GM19397 (cell line): ENCODE measurements at regions not wholly inside any gene's neighbourhood (a gene's known extent, or its start where the extent isn't known, plus 50 kb on each side); places are given as distances from the start of the nearest gene placed in this dataset.
A peak's percentile ranks its signal among the peaks of the same experiment; 100 is the strongest.
"Not testable (repeated sequence)": the region's sequence is repeated elsewhere in the genome, so short reads cannot be mapped to it uniquely, and the experiment has no call there.

Source experiments
- ATAC-seq: cut with Tn5 transposase; IDR thresholded peaks from one replicate; pipeline ENCODE4 v1.9.1; 2021; ENCODE audit warnings: mild to moderate bottlenecking, moderate library complexity; ENCODE audit not compliant: unreplicated experiment

DNA sequence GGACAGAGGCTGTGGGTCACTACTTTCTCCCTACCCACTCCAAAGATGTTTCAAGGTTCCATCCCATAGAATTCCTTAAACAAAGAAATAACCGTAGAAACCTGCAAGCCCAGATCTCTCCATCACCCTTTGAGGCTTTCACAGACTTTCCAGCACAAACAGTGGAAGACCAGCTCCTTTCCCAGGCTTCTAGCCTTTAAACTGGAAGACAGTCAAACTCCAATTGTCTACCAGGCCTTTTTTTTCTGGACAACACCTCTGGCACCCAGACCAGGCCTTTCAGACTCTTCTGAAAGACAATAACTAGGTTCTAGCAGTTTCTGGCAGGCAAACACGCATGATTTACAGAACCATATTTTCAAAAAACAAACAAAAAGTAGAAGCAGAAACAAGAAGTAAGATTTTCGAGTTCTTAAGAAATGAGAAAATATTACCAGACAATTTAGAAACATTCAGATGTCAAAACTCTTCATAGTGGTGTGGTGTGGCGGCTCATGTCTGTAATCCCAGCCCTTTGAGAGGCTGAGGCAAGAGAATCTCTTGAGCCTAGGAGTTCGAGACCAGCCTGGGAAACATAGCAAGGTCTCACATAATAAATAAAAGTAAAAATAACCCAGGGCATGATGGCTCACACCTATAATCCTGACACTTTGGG, 73.0 kb upstream of the EPCAM start:
- no peak for ATAC-seq

DNA sequence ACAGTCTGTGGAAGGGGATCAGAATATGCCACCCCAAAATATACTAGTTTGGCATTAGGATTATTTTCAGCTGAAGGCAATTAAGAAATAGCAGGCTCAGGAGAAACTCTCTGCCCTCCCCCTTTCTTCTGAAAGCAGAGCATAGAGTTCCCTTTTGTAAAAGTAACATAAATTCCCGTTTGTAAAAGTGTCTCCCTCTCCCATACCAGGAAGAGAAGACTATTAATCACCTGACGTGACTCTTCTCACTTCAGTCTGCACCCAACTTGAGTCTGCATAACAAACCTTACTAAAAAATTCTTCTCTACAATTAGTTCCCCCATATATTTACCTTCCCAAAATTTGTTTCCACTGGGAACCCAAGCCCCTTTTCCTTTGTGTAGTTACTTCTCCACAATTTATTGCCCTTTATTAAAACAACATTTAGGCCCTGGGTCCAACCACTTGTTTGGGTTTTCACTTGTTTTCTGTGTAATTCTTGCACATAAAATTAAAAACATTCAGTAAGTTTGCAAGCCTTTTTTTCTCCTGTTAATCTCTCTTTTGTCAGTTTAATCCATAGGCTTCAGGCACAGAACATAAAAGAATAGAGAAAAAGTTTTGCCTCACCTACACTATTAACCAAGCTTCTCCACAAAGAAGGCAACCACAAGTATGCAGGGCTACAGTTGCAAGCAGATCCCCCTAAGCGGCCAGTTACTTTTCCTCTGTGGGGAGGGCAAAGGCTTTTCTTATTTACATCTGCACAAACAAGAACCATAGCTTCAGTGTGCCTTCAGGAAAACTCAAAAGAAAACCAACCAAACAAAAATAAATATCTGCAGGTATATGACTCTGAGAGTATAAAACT, 73.8 kb upstream of the EPCAM start:
- no peak for ATAC-seq

DNA sequence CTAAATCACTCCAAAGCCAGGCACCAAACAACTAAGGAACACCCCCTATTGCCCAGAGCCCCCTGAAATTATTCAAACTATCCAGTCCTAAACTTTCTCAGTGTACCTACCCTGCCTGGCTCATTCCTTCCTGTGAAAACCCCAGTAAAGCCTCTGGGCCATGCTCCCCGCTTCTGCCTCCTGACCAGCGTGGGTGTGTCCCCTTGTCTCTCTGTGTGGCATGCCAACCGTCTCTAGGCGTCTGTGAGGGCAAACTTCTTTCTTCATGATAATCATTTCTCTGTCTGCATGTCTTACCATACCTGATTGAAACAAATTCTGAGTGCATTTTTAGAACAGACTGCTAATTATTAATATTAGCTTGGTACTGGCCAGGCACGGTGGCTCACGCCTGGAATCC, 75.1 kb upstream of the EPCAM start:
- ATAC-seq: no peak

DNA sequence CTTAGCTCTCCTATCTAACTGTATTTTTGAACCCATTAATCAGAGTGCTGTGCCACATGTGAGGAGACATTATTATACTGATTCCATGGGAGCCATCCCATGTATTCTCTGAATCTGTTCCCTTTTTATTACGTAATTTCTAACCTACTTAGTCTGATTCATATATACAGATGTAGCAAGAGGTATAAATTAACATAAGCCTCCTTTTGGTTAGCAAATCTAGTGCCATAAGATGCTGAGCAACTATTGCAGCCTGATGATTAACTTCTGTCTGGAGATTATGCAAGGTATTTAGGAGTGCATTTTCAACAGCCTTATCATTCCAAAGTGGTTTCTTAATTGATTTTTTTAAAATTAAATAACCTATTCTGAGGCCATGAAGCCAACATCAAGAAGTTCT, 80.2 kb upstream of the EPCAM start:
- ATAC-seq: no peak

DNA sequence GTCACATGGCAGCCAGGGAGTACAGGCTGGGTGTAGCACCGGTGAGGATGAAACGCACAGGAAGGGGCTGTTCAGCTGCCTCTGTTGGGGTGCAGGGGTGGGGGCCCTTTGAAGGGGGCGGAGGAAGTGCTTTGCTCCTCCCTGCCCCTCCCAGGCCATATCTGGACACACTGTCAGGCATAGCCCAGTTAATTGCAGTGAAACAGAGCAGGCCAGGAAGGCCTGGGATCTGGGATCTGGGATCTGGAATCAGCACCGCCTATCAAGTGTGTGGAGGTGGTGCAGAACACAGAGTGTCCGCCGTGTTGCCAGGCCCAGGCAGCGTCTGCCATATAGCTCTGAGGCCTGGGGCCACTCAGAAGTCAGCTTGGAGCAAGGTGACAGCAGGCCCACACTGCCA, 85.5 kb upstream of the EPCAM start:
- ATAC-seq: no peak

DNA sequence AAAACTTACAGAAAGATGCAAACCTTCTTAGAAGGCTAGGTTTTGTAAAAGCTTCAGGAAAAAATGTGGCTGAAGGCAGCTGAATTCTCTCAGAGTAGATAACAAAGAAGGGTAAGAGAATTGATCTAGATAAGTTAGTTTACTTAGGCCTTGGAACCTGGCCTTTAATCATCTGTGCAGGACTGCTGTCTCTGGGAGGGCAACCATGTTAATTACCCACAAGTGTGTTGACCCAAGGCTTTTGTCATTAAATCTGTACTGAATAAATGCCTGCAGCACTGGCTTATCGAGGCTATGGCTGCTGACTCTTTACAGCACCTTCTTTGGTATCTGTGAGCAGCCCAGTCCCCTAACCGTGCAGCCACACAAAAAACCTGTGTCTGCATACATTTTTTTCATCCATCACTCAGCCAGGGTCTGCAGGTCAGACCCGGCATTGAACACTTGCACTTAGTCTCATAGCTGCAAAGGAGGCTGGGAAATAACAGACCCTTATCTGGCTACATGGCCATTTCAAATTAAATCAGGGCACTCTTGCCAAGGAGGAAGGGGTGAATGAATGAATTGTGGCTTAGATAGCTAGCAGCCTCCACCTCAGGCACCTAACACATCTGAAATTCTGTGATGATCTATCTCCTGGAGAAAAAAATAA, 86.4 kb upstream of the EPCAM start:
- no peak for ATAC-seq

DNA sequence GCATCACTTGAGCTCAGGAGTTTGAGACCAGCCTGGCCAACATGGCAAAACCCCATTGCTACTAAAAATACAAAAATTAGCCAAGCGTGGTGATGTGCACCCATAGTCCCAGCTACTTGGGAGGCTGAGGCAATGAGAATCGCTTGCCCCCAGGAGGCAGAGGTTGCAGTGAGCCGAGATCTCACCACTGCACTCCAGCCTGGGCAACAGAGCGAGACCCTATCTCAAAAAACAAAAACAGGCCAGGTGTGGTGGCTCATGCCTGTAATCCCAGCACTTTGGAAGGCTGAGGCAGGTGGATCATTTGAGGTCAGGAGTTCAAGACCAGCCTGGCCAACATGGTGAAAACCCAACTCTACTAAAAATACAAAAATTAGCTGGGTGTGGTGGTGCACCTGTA, 89.6 kb upstream of the EPCAM start:
- not testable (repeated sequence) for ATAC-seq

DNA sequence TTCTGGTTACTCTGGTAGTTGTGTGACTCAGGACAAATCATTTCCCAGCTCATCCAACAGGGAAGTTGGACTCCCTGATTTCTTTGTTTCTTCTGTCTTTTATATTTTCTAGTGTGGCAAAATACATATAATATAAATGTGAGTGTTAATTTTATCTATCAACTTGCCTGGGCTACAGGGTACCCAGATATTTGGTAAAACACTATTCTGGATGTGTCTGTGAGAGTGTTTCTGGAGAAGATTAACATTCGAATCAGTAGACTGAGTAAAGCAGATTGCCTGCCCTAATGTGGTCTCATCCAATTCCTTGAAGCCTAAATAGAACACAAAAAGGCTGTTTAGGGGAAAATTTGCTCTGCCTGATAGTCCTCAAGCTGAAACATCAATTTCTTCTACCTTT, 91.1 kb upstream of the EPCAM start:
- ATAC-seq: no peak

DNA sequence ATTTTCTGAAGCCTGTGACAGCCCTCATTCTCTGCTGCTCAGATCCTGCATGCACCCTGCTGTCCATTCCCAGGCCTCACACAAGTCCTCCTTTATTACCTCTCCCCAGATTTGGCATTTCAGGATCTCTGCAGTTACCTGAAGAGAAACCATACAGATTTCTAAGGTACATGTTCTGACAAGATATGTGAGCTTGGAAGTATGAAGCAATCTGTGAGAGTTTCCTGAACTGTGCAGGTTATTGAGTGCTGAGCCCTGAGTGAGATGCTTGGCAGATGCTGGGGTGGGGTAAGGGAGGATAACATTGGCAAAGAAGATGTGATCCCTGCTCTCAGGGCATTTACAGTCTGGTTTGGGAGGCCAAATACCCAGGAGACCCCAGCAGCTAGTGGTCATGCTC, 91.9 kb upstream of the EPCAM start:
- ATAC-seq: no peak

DNA sequence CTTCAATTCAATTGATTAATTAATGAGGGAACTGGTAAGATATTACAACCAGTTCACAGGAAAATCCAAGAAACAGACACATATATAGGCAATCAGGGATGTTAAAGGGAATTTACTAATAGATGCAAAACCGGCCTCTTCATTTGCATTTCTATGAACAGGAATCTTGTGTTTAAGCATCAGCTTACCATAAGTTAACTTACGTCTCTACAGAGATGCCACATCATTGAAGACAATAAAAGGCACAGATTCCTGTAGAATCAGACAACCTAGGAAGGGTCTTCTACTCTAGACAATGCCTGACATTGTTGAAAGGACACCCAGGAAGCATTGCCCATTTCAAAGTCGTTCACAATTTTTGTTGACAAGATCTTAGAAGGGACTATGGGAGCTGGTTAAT, 93.0 kb upstream of the EPCAM start:
- ATAC-seq: no peak

DNA sequence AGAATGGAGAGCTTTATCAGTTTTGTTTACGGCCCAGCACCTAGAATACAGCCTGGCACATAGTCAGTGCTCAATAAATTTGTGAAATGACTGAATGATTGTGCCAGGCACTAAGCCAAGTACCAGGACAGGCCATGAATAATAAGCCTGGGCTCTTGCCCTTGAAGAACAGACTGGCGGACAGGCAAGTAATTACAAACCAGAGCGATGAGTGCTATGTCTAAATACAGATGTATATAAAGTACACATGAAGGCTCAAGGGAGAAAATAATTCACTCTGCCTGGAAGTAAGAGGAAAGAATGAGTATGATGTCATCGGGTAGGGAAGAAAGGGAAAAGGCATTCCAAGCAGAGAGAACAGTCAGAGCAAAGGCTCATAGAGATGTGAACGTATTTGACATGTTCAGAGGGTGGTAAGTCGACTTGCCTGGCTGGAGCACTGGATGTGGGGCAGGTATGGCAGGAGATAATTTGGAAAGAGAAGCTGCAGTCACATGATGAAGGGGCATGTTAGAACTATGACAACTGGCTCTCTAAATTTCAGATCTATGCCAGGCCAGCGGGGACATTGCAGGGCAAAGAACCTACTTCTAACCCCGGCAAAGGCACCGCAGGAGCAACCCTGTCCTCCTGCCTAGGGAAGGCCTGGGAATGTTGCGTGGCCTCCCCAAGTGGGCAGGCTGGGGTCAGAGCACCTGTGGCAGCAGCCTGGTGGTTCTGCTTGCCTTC, 94.9 kb upstream of the EPCAM start:
- ATAC-seq: no peak

DNA sequence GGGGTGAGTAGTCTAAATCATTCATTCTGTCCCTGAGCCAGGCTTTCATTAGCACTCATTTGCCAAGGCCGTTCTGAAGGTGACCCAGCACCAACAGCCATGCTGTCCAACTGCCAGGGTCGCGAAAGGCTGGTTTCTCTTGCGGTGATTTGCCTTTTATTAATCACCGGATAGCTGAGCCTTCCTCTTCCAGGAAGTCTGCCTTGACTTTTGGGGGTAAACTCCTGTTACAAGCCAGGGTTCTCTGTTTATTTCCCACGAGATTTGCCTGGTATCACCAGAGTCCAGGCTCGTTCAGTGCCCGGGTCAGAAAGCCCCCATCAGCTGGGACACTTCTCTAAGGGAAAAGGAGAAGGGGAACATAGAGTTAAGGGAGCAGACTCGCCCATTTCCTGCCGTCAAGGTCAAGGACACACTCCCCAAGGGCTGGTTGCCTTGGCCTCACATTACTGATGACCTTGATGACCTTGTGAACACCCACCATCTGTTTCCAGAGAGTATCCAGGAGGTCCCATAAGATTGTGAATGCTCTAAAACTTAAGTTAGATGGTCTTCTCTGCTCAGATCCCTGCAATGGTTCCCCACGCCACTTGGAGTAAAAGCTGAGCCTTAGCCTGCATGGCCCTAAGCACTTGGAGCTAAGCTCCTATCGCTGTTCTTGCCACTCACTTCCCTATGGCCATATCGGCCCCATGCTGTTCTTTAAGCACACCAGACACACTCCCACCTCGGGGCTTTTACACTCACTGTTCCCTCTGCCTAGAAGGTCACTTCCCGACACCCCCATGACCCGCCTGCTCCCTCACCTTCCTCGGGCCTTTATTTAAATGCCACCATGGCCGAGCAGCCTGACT, 96.0 kb upstream of the EPCAM start:
- ATAC-seq: no peak

DNA sequence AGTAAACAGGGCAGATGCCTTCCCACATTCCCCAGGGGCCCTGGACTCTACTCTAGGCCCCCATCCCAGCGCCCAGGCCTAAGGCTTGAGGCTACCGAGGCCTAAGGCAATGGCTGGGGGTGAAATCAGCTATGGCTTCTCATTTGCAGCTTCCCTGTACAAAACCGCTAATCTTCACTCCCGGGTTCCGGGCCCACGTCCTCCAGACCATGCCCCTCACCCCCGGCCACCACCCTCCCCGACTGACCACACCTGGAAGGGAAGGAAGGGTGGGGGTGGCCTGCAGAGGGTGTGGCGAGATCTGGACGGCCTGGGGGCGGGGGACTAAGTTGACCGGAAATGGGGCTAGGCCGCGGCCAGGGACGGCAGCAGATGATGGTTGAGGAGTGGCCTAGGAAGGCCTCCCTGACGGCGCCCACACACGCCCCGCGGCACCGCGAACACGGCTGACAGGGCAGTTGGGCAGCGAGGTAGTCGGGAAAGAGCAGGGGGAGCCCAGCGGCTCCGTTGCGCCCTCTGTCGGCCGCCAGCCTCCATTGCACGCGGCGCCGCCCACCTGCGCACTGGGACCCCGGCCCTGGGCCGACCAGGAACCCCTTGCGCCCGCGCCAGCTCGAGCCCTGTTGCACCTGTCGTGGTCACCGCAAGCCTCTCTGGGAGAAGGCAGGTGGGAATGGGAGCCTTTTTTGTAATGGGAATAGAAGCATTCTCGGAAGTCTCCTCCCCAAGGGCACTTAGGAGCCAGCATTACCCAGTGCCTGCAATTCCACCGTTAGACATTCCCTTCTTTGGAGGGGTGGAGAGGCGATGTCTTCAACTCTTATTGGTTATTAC, 95.9 kb upstream of the CALM2 start:
- peak; percentile 62 for ATAC-seq

DNA sequence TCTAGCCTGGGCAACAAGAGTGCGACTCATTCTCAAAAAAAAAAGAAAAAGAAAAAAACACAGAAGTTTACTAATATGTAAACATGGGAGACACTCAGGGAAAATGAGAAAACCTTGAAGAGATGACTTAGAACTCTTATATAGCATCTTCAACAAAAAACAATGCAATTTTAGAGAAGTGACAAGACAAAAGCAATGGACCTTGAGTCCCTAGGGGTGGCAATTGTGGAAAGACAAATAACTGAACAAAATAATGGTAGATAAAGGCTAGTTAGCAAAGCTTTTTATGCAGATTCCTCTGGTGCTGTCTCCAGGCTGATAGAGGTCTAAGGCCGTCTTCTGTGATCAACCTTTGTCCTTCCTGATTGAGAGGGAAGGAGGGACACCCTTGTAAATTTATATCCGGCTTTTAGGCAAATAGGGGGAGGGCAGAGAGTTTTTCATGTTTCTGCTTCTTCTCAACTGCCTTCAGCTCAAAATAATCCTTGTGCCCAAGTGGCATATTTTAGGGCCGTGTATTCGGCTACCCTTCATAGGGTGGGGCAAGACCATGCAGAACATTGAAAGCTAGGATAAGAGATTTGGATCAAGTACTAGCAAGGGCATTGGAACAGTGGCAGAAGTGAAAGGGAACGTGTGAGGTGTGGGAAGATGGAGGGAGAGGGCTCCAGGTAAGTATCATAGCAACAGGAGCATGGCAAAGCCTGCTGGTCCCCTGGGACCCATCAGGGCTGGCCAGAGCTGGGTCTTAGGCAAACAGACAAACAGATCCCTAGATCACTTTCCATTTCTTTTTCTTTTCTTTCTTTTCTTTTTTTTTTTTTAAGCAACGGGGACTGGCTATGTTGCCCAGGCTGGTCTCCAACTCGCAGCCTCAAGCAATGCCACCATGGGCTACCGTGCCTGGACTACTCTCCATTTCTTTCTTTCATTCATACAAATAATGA, 95.0 kb upstream of the CALM2 start:
- no peak for ATAC-seq

DNA sequence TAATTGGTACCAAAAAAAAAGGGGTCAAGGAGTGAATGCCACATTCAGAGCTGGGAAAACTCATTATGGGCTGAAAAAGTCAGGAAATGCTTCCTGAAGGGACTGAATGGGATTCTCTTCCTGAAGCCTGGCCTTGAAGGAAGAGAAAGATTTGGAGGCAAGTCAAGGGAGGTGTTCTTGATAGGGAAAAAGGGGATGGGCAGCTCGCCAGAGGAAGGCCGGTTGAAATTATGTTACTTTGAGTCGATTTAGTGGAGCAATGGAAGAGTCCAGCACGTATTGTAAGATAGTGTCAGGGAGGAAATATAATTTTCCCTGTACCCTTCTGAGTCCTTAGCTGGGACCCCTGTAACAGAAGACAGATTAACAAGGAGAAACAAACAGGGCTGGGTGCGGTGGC, 94.1 kb upstream of the CALM2 start:
- no peak for ATAC-seq

DNA sequence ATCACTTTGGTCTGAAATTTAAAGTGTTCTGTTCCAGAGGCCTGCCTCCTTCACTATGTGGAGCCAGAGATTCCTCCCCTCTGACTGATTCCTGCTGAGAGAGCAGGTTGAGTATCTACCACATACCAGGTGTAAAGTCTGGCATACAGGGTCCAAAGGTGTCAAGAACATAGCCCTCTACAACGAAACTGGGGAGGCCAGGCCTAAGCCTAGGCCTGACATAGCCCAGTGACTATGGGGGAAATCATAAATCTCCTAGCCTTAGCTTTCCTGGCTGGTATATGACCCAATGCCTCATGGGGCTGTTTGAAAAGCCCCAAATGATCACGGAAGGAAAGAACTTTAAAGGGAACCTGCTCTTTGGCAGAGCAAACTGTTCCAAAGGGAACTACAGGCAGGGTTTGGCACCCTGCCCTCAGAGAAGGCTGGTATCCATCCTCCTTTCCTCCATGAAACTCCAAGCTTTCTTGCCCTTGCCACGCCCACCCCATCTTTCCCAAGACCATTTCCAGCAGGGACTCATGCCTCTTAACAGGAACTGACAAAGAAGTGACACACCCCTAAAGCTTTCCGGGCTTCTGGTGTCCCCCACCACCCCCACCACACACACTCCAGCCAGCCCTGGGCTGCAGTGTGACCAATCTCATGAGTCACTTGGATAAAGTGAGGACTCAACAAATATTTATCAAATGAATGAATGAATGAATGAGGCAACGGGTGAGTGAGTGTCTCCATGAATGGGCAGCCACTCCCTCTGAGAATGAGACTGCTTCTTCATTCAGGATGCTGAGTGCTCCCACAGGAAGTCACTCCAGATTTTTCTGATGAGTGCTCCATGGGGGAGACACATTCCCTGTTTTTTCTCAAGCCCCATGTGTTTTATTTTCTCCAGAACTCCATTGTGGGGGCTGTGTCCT, 93.3 kb upstream of the CALM2 start:
- ATAC-seq: no peak

DNA sequence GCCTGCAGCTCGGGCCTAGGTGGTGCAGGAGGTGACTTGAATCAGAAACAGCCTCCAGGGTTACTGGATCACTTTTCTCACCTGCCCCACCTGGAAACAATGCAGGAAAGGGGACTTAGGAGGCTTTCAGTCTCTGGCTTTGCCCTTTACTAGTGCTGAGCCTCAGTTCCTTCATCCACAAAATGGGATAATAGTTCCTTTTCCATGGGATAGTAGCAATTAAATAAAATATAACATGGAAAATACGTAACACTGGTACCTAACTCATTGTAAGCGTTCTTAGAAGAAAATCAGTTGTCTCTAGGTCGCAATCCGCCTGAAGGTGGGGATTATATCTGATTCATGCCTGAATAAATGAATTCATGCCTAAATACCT, 91.4 kb upstream of the CALM2 start:
- no peak for ATAC-seq
